Epithelial cell of esophagus (primary cell): ENCODE measurements at regions not wholly inside any gene's neighbourhood (a gene's known extent, or its start where the extent isn't known, plus 50 kb on each side); places are given as distances from the start of the nearest gene placed in this dataset.
"Not testable (repeated sequence)": the region's sequence is repeated elsewhere in the genome, so short reads cannot be mapped to it uniquely, and the experiment has no call there.

Source experiments
- DNase-seq: peaks from one replicate; pipeline ENCODE4 v3.0.0; 2010; ENCODE audit warnings: low read depth
- H3K4me3 ChIP-seq: 2 replicates; pipeline ENCODE4 v1.5.1; 2011; ENCODE audit warnings: mild to moderate bottlenecking, low read length, control low read depth
- CTCF ChIP-seq: IDR thresholded peaks from 2 replicates; pipeline ENCODE4 v1.5.1; 2011; ENCODE audit warnings: low read depth, mild to moderate bottlenecking, low read length, control low read depth, inconsistent platforms; ENCODE audit not compliant: insufficient read depth; ENCODE audit errors: missing control alignments

- DNase-seq, result no peak
- TF ChIP-seq CTCF, result no peak
- no peak overlapping the region for H3K4me3 ChIP-seq
Measured at GRCh38 chr7:106504645-106505044, 156.3 kb downstream of the CCDC71L start.

- H3K4me3 ChIP-seq, result no peak overlapping the region
- no peak for DNase-seq
- no peak for TF ChIP-seq CTCF
Measured at GRCh38 chr7:106504207-106504606, 156.8 kb downstream of the CCDC71L start.

GRCh38 chr7:106503626-106504025 is 157.3 kb downstream of the CCDC71L start:
- no peak overlapping the region for H3K4me3 ChIP-seq
- no peak for DNase-seq
- TF ChIP-seq CTCF, result no peak

- no peak overlapping the region for H3K4me3 ChIP-seq
- DNase-seq, result no peak
- no peak for TF ChIP-seq CTCF
Measured at GRCh38 chr7:106501605-106502580, 159.1 kb downstream of the CCDC71L start.

- TF ChIP-seq CTCF, result no peak
- DNase-seq, result no peak
- no peak overlapping the region for H3K4me3 ChIP-seq
Measured at GRCh38 chr7:106499897-106500296, 161.1 kb downstream of the CCDC71L start.

GRCh38 chr7:106498005-106498404 is 163.0 kb downstream of the CCDC71L start:
- not testable (repeated sequence) for H3K4me3 ChIP-seq, DNase-seq

GRCh38 chr7:106493041-106493731 is 167.8 kb downstream of the CCDC71L start:
- no peak overlapping the region for H3K4me3 ChIP-seq
- DNase-seq, result no peak
- TF ChIP-seq CTCF, result no peak
